ENCODE measurements at regions not wholly inside any gene's neighbourhood (a gene's known extent, or its start where the extent isn't known, plus 50 kb on each side); places are given as distances from the start of the nearest gene placed in this dataset.
"Not testable (repeated sequence)": the region's sequence is repeated elsewhere in the genome, so short reads cannot be mapped to it uniquely, and the experiment has no call there.

GRCh38 chrY:12212394-12212793, 488.6 kb upstream of the USP9Y start:
- H3K4me1 Mint-ChIP-seq = peaks cover 54% of the 10 kb centered on the region

GRCh38 chrY:12215564-12216022, 485.4 kb upstream of the USP9Y start:
- peak; percentile 1 to 16 for DNase-seq
- peak; percentile 86 for ATAC-seq
- Mint-ChIP-seq H3K9me3 (peaks cover 79 to 81% of the 10 kb centered on the region in 2 donors), H3K4me1 (peaks cover 62% of the 10 kb centered on the region), H3K27me3 (no peaks in the 10 kb centered on the region), H3K4me3 (peak overlapping the region; percentile 0 to 47), H3K27ac (peak overlapping the region in 1 of 2 donors; percentile 82)

More at GRCh38 chrY:12212394-12212793, 488.6 kb upstream of the USP9Y start:
- peaks cover 65 to 73% of the 10 kb centered on the region in 2 donors for H3K9me3 Mint-ChIP-seq
- H3K27me3 Mint-ChIP-seq = no peaks in the 10 kb centered on the region
- peak overlapping the region in 1 of 2 donors; percentile 0 for H3K4me3 Mint-ChIP-seq
- DNase-seq = no peak
- peak overlapping the region; percentile 83 to 85 for H3K27ac Mint-ChIP-seq
- ATAC-seq = peak; percentile 24

GRCh38 chrY:12230921-12231320, 470.1 kb upstream of the USP9Y start:
- H3K4me3 Mint-ChIP-seq = no peak overlapping the region

GRCh38 chrY:12236399-12236798, 464.6 kb upstream of the USP9Y start:
- Mint-ChIP-seq H3K27me3 (no peaks in the 10 kb centered on the region), H3K4me1 (no peaks in the 10 kb centered on the region), H3K27ac (peak overlapping the region in 1 of 2 donors; percentile 88), H3K9me3 (no peaks in the 10 kb centered on the region), H3K4me3 (no peak overlapping the region)
- no peak for ATAC-seq
- no peak for DNase-seq

More at GRCh38 chrY:12230921-12231320, 470.1 kb upstream of the USP9Y start:
- DNase-seq (no peak), ATAC-seq (no peak)
- Mint-ChIP-seq H3K27ac (no peak overlapping the region), H3K9me3 (peaks cover 0 to 6% of the 10 kb centered on the region in 2 donors), H3K27me3 (no peaks in the 10 kb centered on the region), H3K4me1 (no peaks in the 10 kb centered on the region)

GRCh38 chrY:12240326-12240725, 460.7 kb upstream of the USP9Y start:
- not testable (repeated sequence) for H3K4me1 Mint-ChIP-seq, H3K4me3 Mint-ChIP-seq, H3K27me3 Mint-ChIP-seq, ATAC-seq, H3K27ac Mint-ChIP-seq, DNase-seq, H3K9me3 Mint-ChIP-seq

- ATAC-seq (no peak), DNase-seq (no peak)
- H3K27me3 Mint-ChIP-seq = no peaks in the 10 kb centered on the region
- no peaks in the 10 kb centered on the region for H3K4me1 Mint-ChIP-seq
- H3K27ac Mint-ChIP-seq = no peak overlapping the region
- no peak overlapping the region for H3K4me3 Mint-ChIP-seq
- no peaks in the 10 kb centered on the region for H3K9me3 Mint-ChIP-seq
Observed at GRCh38 chrY:12244146-12244545, 456.9 kb upstream of the USP9Y start.

- Mint-ChIP-seq H3K27me3 (peaks cover 17% of the 10 kb centered on the region), H3K27ac (peak overlapping the region in 1 of 2 donors; percentile 23), H3K9me3 (peaks cover 0 to 4% of the 10 kb centered on the region in 2 donors), H3K4me3 (no peak overlapping the region), H3K4me1 (no peaks in the 10 kb centered on the region)
- ATAC-seq (no peak), DNase-seq (no peak)
Observed at GRCh38 chrY:12253756-12254155, 447.3 kb upstream of the USP9Y start.

- Mint-ChIP-seq H3K9me3 (peaks cover 0 to 4% of the 10 kb centered on the region in 2 donors), H3K27ac (no peak overlapping the region), H3K27me3 (no peaks in the 10 kb centered on the region), H3K4me1 (no peaks in the 10 kb centered on the region), H3K4me3 (no peak overlapping the region)
- ATAC-seq = no peak
- no peak for DNase-seq
Observed at GRCh38 chrY:12271162-12271561, 429.9 kb upstream of the USP9Y start.

- DNase-seq (no peak), ATAC-seq (no peak)
- Mint-ChIP-seq H3K4me1 (peaks cover 13% of the 10 kb centered on the region), H3K9me3 (peaks cover 8 to 25% of the 10 kb centered on the region in 2 donors), H3K27me3 (no peaks in the 10 kb centered on the region), H3K4me3 (no peak overlapping the region), H3K27ac (no peak overlapping the region)
Observed at GRCh38 chrY:12285608-12286007, 415.4 kb upstream of the USP9Y start.

- peak; percentile 52 for ATAC-seq
- Mint-ChIP-seq H3K9me3 (peaks cover 8 to 10% of the 10 kb centered on the region in 2 donors), H3K27ac (peak overlapping the region in 1 of 2 donors; percentile 16), H3K4me1 (peaks cover 13% of the 10 kb centered on the region), H3K4me3 (peak overlapping the region; percentile 8 to 12), H3K27me3 (no peaks in the 10 kb centered on the region)
- no peak for DNase-seq
Observed at GRCh38 chrY:12288919-12289318, 412.1 kb upstream of the USP9Y start.

GRCh38 chrY:12289415-12289814, 411.6 kb upstream of the USP9Y start:
- H3K9me3 Mint-ChIP-seq = peaks cover 3 to 8% of the 10 kb centered on the region in 2 donors
- peak overlapping the region in 1 of 2 donors; percentile 16 for H3K27ac Mint-ChIP-seq
- peak overlapping the region in 1 of 2 donors; percentile 0 for H3K4me3 Mint-ChIP-seq
- DNase-seq = no peak
- H3K4me1 Mint-ChIP-seq = peaks cover 13% of the 10 kb centered on the region
- peak; percentile 9 for ATAC-seq
- no peaks in the 10 kb centered on the region for H3K27me3 Mint-ChIP-seq

- ATAC-seq (no peak), DNase-seq (no peak)
- Mint-ChIP-seq H3K27me3 (no peaks in the 10 kb centered on the region), H3K4me3 (no peak overlapping the region), H3K4me1 (peaks cover 13% of the 10 kb centered on the region), H3K9me3 (no peaks in the 10 kb centered on the region), H3K27ac (no peak overlapping the region)
Observed at GRCh38 chrY:12292542-12292941, 408.5 kb upstream of the USP9Y start.

- no peaks in the 10 kb centered on the region for H3K27me3 Mint-ChIP-seq
- no peak overlapping the region for H3K27ac Mint-ChIP-seq
- H3K4me1 Mint-ChIP-seq = no peaks in the 10 kb centered on the region
- no peak for ATAC-seq
- H3K4me3 Mint-ChIP-seq = no peak overlapping the region
- H3K9me3 Mint-ChIP-seq = no peaks in the 10 kb centered on the region
- no peak for DNase-seq
Observed at GRCh38 chrY:12296460-12296859, 404.6 kb upstream of the USP9Y start.

GRCh38 chrY:12299796-12300195, 401.2 kb upstream of the USP9Y start:
- not testable (repeated sequence) for H3K27me3 Mint-ChIP-seq, DNase-seq, H3K9me3 Mint-ChIP-seq, ATAC-seq, H3K4me3 Mint-ChIP-seq, H3K27ac Mint-ChIP-seq, H3K4me1 Mint-ChIP-seq

- Mint-ChIP-seq H3K27me3 (no peaks in the 10 kb centered on the region), H3K9me3 (no peaks in the 10 kb centered on the region), H3K27ac (peak overlapping the region; percentile 67 to 91), H3K4me1 (no peaks in the 10 kb centered on the region), H3K4me3 (peak overlapping the region; percentile 49 to 68)
- DNase-seq (peak in 1 of 2 donors; percentile 29), ATAC-seq (peak; percentile 88)
Observed at GRCh38 chrY:12303464-12303863, 397.6 kb upstream of the USP9Y start.

GRCh38 chrY:12305456-12305855, 395.6 kb upstream of the USP9Y start:
- Mint-ChIP-seq H3K4me1 (no peaks in the 10 kb centered on the region), H3K4me3 (no peak overlapping the region), H3K9me3 (no peaks in the 10 kb centered on the region), H3K27ac (no peak overlapping the region), H3K27me3 (no peaks in the 10 kb centered on the region)
- ATAC-seq (no peak), DNase-seq (no peak)

- no peak overlapping the region for H3K27ac Mint-ChIP-seq
- DNase-seq (peak; percentile 8 to 29), ATAC-seq (no peak)
- H3K4me3 Mint-ChIP-seq = no peak overlapping the region
- H3K9me3 Mint-ChIP-seq = no peaks in the 10 kb centered on the region
- H3K4me1 Mint-ChIP-seq = no peaks in the 10 kb centered on the region
- peaks cover 13% of the 10 kb centered on the region for H3K27me3 Mint-ChIP-seq
Observed at GRCh38 chrY:12309212-12309611, 391.8 kb upstream of the USP9Y start.
